Stomach (tissue), 8 donors: ENCODE measurements at regions not wholly inside any gene's neighbourhood (a gene's known extent, or its start where the extent isn't known, plus 50 kb on each side); places are given as distances from the start of the nearest gene placed in this dataset.
A peak's percentile ranks its signal among the peaks of the same experiment; 100 is the strongest.

ENCODE experiments used
- DNase-seq, 2 donors: peaks; one replicate each; pipeline versions ENCODE4 v3.0.0 to v3.0.0-alpha.2; 2013 to 2019
- H3K27ac ChIP-seq, 5 donors: fragments of 200-600 bp in 4 of 5; sonication (generic) in 4 of 5; one replicate each; pipeline ENCODE4 v1.5.1; 2013 to 2019; ENCODE audit warnings: mild to moderate bottlenecking in 1 of 5, moderate library complexity in 1 of 5
- H3K27me3 ChIP-seq, 3 donors: fragments of 200-600 bp; sonication (generic); one replicate each; pipeline ENCODE4 v1.5.1; 2017 to 2019; ENCODE audit warnings: mixed run types in 1 of 3
- H3K36me3 ChIP-seq, 4 donors: fragments of 200-600 bp; sonication (generic); 1 replicate in 3 of 4; 2 replicates in 1 of 4; pipeline ENCODE4 v1.5.1; 2016 to 2019
- H3K4me1 ChIP-seq, 4 donors: fragments of 200-600 bp; sonication (generic); one replicate each; pipeline ENCODE4 v1.5.1; 2016 to 2019
- H3K4me3 ChIP-seq, 4 donors: fragments of 200-600 bp; sonication (generic) in 3 of 4; one replicate each; pipeline ENCODE4 v1.5.1; 2016 to 2019; ENCODE audit warnings: mild to moderate bottlenecking in 1 of 4
- H3K9me3 ChIP-seq, 4 donors: fragments of 200-600 bp; sonication (generic); one replicate each; pipeline ENCODE4 v1.5.1; 2016 to 2019
- CTCF ChIP-seq, 7 experiments: fragments of 450-650 bp in 4 of 7; fragments of 200-600 bp in 3 of 7; sonication (generic) in 3 of 7; IDR thresholded peaks; one replicate each; pipeline ENCODE4 v1.5.1; 2016 to 2019; ENCODE audit warnings: antibody characterized with exemption in 7 of 7, control low read depth in 2 of 7, mild to moderate bottlenecking in 1 of 7
- EP300 ChIP-seq: sonication (generic); formaldehyde crosslinking; IDR thresholded peaks from one replicate; pipeline ENCODE4 v1.6.1; 2017; ENCODE audit warnings: antibody characterized with exemption
- POLR2A ChIP-seq, 4 donors: fragments of 450-650 bp; IDR thresholded peaks; one replicate each; pipeline ENCODE4 v1.6.1; 2016; ENCODE audit warnings: antibody characterized with exemption in 4 of 4, control low read depth in 2 of 4, mild to moderate bottlenecking in 1 of 4, moderate library complexity in 1 of 4
- POLR2AphosphoS5 ChIP-seq, 3 donors: sonication (generic); formaldehyde crosslinking; IDR thresholded peaks; one replicate each; pipeline ENCODE4 v1.6.1; 2016; ENCODE audit warnings: antibody characterized with exemption in 3 of 3
- WGBS, 5 donors: extraction: QIAGEN DNeasy Blood & Tissue Kit in 3 of 5; methylation state at CpG; one replicate each; pipeline versions ENCODE4 v1.1.5 to v1.1.7; 2013 to 2018; 5-methylcytosine and 5-hydroxymethylcytosine counted together
- intact Hi-C: fragments of 100-400 bp; cut with DNase I; formaldehyde crosslinking; loops from one replicate; pipeline ENCODE4 v1.15.1; 2023; ENCODE audit warnings: low total_unique reads
- donor health status: healthy with polysubstance abuse.
- donor health status: Bipolar disorder and iron deficiency.
- donor health status: healthy.

GRCh38 chr12:69057742-69058141 is 124.8 kb upstream of the CPM start:
- intact Hi-C loops: no loop called here

GRCh38 chr12:69059465-69060457 is 126.8 kb upstream of the CPM start:
- Histone ChIP-seq H3K27ac (no peak overlapping the region), H3K4me3 (no peak overlapping the region), H3K4me1 (peaks cover 0 to 24% (median 2%) of the 10 kb centered on the region in 4 donors), H3K27me3 (no peaks in the 10 kb centered on the region), H3K9me3 (no peaks in the 10 kb centered on the region), H3K36me3 (no peaks in the 10 kb centered on the region)
- no peak for DNase-seq
- intact Hi-C loops: no loop called here
- WGBS, 5 donors: 88 to 96% (median 90%) methylated on average over 8 of the region's 8 CpGs
- TF ChIP-seq EP300 (no peak), POLR2AphosphoS5 (IDR thresholded peaks at IDR 0.05) (no peak), POLR2A (IDR thresholded peaks at IDR 0.05) (no peak), CTCF (IDR thresholded peaks at IDR 0.05) (no peak)

More at GRCh38 chr12:69057742-69058141, 124.8 kb upstream of the CPM start:
- no peak for DNase-seq
- WGBS, 5 donors: 40 to 62% (median 51%) methylated on average over 3 of the region's 3 CpGs
- H3K9me3 ChIP-seq: no peaks in the 10 kb centered on the region
- peaks cover 0 to 20% (median 6%) of the 10 kb centered on the region in 4 donors for H3K4me1 ChIP-seq
- TF ChIP-seq POLR2A (IDR thresholded peaks at IDR 0.05) (no peak), POLR2AphosphoS5 (IDR thresholded peaks at IDR 0.05) (no peak), EP300 (no peak), CTCF (IDR thresholded peaks at IDR 0.05) (no peak)
- H3K4me3 ChIP-seq: no peak overlapping the region
- H3K36me3 ChIP-seq: no peaks in the 10 kb centered on the region
- H3K27ac ChIP-seq: peak overlapping the region in 1 of 5 donors; percentile 22
- no peaks in the 10 kb centered on the region for H3K27me3 ChIP-seq

GRCh38 chr12:69061574-69061973 is 128.6 kb upstream of the CPM start:
- DNase-seq: no peak
- no peaks in the 10 kb centered on the region for H3K36me3 ChIP-seq
- TF ChIP-seq POLR2AphosphoS5 (IDR thresholded peaks at IDR 0.05) (no peak), CTCF (IDR thresholded peaks at IDR 0.05) (no peak), EP300 (no peak), POLR2A (IDR thresholded peaks at IDR 0.05) (no peak)
- 70 to 88% (median 78%) methylated on average over 1 of the region's 1 CpG for WGBS, 5 donors
- no peaks in the 10 kb centered on the region for H3K27me3 ChIP-seq
- H3K27ac ChIP-seq: no peak overlapping the region
- H3K4me1 ChIP-seq: peaks cover 0 to 30% (median 2%) of the 10 kb centered on the region in 4 donors
- H3K9me3 ChIP-seq: no peaks in the 10 kb centered on the region
- H3K4me3 ChIP-seq: no peak overlapping the region
- intact Hi-C loops: no loop called here

- Histone ChIP-seq H3K9me3 (no peaks in the 10 kb centered on the region), H3K4me1 (peaks cover 0 to 35% (median 2%) of the 10 kb centered on the region in 4 donors), H3K36me3 (no peaks in the 10 kb centered on the region), H3K27ac (peak overlapping the region in 2 of 5 donors; percentile 35 to 48), H3K4me3 (no peak overlapping the region), H3K27me3 (no peaks in the 10 kb centered on the region)
- intact Hi-C loops: no loop called here
- no peak for TF ChIP-seq EP300
- TF ChIP-seq POLR2A (IDR thresholded peaks at IDR 0.05): no peak
- TF ChIP-seq CTCF (IDR thresholded peaks at IDR 0.05): no peak
- no peak for TF ChIP-seq POLR2AphosphoS5 (IDR thresholded peaks at IDR 0.05)
- 76 to 91% (median 80%) methylated on average over 3 of the region's 3 CpGs for WGBS, 5 donors
- DNase-seq: no peak
Measured at GRCh38 chr12:69062621-69063237, 129.8 kb upstream of the CPM start.
